AG20443 (cell line): ENCODE measurements at regions not wholly inside any gene's neighbourhood (a gene's known extent, or its start where the extent isn't known, plus 50 kb on each side); places are given as distances from the start of the nearest gene placed in this dataset.
"Not testable (repeated sequence)": the region's sequence is repeated elsewhere in the genome, so short reads cannot be mapped to it uniquely, and the experiment has no call there.

ENCODE experiments used
- DNase-seq: peaks from one replicate; pipeline ENCODE4 v3.0.0; 2012; ENCODE audit warnings: low spot score, mixed read lengths

GRCh38 chr6:140040396-140040795 is 665.9 kb upstream of the CITED2 start:
- DNase-seq = no peak

- no peak for DNase-seq
Observed at GRCh38 chr6:140039364-140039763, 664.9 kb upstream of the CITED2 start.

GRCh38 chr6:140036196-140036595 is 661.7 kb upstream of the CITED2 start:
- no peak for DNase-seq

GRCh38 chr6:140032189-140032588 is 657.7 kb upstream of the CITED2 start:
- DNase-seq = no peak

DNA sequence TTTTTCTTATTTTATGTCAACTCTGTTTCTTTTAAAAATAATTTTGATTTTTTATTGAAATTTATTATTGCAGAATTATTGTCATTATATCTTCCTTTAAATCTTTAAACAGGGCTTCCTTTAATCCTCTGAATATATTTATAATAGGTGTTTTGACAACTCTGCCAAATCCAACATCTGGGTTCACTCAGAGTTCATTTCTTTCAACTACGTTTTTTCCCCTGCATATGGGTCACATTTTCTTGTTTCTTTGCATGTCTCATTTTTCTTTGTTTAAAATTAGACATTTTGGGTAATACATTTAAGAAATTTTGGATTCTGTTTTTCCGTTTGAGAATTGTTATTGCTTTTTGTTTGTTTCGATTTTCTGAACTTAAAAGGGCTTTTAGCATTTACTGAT is 655.1 kb upstream of the CITED2 start:
- no peak for DNase-seq

DNA sequence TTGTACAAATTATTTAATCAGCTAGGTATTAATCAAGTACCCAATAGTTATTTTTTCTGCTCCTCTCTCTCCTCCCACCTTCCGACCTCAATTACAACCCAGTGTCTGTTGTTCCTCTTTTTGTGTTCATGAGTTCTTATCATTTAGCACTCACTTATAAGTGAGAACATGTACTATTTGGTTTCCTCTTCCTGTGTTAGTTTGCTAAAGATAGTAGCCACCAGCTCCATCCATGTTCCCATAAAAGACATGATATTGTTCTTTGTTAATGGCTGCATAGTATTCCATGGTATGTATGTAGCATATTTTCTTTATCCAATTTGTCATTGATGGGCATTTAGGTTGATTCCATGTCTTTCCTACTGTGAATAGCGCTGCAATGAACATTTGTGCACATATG is 652.8 kb upstream of the CITED2 start:
- DNase-seq = no peak

- no peak for DNase-seq
Observed at GRCh38 chr6:140026546-140026945, 652.1 kb upstream of the CITED2 start.

DNA sequence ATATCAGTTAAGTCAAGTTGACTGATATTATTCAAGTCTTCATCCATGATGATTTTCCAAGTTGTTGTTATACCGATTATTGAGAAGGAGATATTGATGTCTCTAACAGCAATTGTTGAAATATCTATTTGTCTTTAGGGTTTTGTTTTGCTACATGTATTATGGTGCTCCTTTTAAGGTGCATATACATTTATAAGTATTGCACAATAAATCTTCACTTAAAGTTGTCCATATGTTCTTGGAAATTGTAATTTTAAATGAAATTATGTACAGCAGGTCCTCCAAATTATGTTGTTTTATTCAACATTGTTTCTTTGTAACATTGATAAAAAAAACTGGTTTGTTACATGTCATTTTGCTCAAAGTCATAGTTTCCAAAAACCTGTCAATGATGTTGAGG is 650.7 kb upstream of the CITED2 start:
- no peak for DNase-seq

DNA sequence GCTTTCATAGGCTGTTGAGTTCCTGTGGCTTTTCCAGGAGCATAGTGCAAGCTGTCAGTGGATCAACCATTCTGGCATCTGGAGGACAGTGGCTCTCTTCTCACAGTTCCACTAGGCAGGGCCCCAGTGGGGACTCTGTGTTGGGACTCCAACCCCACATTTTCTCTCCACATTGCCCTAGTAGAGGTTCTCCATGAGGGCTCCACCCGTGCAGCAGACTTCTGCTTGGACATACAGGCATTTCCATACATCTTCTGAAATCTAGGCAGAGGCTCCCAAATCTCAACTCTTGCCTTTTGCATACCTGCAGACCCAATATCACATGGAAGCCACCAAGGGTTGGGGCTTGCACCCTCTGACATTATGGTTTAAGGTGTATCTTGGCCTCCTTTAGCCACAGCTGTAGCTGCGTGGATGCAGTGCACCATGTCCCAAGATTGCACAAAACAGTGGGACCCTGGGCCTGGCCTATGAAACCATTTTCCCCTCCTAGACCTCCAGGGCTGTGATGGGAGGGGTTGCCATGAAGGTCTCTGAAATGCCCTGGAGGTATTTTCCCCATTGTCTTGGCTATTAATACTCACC is 645.9 kb upstream of the CITED2 start:
- DNase-seq = no peak

GRCh38 chr6:140018588-140018987 is 644.1 kb upstream of the CITED2 start:
- no peak for DNase-seq

DNA sequence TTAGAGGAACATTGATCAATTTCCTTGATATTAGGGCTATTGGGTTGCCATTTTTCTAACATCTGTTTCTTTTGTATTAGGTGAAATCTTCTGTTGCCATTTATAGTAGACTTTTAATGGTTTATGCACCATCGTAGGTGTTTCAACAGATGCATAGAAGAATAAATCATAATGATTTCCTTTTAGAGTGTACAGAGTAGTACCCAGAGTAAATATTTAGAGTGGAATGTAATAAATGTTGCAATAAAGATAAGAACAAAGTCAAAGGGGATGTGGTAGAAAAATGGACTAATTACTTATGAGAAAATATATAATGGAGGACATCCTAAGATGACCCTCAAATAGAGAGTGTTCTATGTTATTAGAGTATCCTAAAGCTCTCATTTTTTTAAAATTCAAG is 643.0 kb upstream of the CITED2 start:
- DNase-seq = no peak

DNA sequence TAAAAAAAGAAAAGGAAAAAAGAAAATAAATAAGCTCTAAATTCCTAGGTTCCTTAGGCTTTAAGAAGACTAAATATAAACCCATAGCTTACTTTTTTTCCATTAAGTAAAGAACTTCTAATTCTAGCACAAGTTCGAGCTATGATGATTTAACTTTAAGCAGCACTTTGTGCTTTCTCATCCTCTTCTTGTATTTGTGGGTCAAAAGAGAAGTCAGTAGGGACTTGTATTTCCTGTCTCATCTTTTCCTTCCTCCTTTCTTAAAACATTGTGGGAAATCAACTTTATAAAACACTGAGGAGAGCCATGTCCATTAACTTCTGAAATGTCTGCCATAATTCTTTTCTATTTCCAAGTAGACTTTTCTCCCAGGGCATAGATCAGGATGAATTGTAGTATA is 637.7 kb upstream of the CITED2 start:
- DNase-seq = no peak

- no peak for DNase-seq
Observed at GRCh38 chr6:140011537-140011936, 637.1 kb upstream of the CITED2 start.

DNA sequence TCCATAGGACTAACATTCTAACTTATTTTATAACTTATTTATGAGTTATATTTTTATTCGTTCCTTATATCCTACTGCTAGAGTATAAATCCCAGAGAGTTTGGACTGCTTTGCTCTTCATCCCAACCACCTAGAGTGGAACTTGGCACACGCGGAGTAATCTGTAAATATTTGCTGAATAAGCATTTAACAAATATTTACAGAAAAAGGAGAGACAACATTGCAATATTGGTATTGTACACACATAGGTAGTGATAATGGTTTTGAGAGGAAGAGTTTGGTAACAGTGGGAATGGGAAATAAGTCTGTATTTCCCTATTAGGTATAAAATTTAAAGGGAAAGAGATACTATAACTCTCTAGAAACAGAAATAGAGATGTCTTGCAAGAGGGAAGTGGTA is 634.8 kb upstream of the CITED2 start:
- no peak for DNase-seq

DNA sequence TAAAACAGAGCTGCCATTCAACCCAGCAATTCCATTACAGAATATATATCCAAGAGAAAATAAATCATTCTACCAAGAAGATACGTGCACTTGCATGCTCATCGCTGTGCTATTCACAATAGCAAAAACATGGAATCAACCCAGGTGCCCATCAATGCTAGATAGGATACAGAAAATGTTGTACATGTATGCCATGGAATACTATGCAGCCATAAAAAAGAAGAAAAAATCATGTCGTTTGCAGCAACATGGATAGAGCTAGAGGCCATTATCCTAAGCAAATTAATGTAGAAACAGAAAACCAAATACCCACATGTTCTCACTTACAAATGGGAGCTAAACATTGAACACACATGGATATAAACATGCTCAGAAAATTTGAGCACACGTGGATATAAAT is 633.1 kb upstream of the CITED2 start:
- no peak for DNase-seq

DNA sequence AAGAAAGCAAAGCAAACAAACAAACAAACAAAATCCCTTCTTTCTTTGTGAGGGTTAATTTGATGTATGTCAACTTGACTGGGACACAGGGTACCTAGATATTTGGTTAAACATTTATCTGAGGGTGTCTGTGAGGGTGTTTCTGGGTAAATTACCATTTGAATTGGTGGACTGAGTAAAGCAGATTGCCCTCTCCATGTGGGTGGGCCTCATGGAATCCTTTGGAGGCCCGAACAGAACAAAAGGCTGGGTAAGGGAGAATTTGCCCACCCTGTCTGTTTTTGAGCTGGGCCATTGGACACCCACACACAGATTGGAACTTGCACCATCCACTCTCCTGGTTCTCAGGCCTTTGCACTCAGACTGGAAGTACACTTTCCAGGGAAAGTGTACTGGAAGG is 628.8 kb upstream of the CITED2 start:
- DNase-seq = no peak

- DNase-seq = no peak
Observed at GRCh38 chr6:140002396-140003022, 628.1 kb upstream of the CITED2 start.

- peak; percentile 31 for DNase-seq
Observed at GRCh38 chr6:140001821-140002341, 627.4 kb upstream of the CITED2 start.

GRCh38 chr6:140001005-140001404 is 626.6 kb upstream of the CITED2 start:
- DNase-seq = no peak

DNA sequence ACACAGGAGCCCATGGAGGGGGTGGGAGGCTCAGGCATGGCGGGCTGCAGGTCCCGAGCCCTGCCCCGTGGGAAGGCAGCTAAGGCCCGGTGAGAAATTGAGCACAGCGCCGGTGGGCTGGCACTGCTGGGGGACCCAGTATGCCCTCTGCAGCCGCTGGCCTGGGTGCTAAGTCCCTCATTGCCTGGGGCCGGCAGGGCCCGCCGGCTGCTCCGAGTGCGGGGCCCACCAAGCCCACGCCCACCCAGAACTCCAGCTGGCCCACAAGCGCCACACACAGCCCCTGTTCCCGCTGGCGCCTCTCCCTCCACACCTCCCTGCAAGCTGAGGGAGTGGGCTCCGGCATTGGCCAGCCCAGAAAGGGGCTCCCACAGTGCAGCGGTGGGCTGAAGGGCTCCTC is 625.2 kb upstream of the CITED2 start:
- not testable (repeated sequence) for DNase-seq

- DNase-seq = not testable (repeated sequence)
Observed at GRCh38 chr6:139998478-139998877, 624.0 kb upstream of the CITED2 start.

DNA sequence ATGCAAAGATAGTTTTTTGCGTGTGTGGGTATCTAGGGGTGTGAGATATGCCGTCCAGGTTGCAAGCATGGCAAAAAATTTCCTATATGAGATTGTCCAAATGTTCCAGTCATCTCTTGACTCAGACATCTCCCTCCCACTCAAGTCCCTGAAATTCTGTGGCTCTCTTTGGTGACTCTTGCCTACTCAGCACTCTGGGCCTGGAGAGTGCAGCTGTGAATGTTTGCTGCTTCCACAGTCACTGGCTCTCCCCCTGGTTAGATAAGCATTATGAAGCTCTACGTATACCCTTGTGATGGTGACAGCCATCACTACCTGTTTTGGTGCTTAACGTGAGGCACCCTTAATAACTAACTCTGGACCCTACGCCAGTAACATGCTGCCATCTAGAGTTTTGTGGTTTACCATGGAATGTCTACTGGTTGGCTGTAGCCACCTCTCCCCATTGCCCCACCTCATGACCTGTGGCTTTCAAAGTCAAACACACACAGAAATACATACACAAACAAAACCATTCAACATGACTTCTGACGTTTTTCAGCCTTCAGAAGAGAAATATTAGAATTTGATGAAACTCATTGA is 621.9 kb upstream of the CITED2 start:
- no peak for DNase-seq

GRCh38 chr6:139994998-139995397 is 620.5 kb upstream of the CITED2 start:
- no peak for DNase-seq
